ENCODE measurements at regions not wholly inside any gene's neighbourhood (a gene's known extent, or its start where the extent isn't known, plus 50 kb on each side); places are given as distances from the start of the nearest gene placed in this dataset.
"Not testable (repeated sequence)": the region's sequence is repeated elsewhere in the genome, so short reads cannot be mapped to it uniquely, and the experiment has no call there.

DNA sequence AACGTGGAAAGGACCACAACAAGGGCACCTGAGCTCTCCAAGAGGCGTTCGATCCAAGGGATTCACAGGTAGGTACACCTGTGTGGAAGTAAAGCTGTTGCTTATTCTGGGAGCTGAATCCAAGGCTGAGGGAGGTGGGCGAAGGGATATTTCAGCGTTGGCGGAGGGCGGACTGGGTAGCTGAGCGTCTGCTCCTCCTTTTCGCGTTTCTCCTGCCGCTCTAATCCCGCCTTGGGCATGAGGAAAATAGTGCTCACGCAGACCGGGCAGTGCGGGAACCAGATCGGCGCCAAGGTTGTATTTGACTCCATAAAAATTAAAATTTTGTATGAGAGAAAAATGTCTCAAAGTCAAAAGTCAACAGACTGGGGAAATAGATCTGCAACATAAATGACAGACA is 3966.2 kb upstream of the OR11H1 start:
- TF ChIP-seq, protein P1, sequence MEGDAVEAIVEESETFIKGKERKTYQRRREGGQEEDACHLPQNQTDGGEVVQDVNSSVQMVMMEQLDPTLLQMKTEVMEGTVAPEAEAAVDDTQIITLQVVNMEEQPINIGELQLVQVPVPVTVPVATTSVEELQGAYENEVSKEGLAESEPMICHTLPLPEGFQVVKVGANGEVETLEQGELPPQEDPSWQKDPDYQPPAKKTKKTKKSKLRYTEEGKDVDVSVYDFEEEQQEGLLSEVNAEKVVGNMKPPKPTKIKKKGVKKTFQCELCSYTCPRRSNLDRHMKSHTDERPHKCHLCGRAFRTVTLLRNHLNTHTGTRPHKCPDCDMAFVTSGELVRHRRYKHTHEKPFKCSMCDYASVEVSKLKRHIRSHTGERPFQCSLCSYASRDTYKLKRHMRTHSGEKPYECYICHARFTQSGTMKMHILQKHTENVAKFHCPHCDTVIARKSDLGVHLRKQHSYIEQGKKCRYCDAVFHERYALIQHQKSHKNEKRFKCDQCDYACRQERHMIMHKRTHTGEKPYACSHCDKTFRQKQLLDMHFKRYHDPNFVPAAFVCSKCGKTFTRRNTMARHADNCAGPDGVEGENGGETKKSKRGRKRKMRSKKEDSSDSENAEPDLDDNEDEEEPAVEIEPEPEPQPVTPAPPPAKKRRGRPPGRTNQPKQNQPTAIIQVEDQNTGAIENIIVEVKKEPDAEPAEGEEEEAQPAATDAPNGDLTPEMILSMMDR (IDR thresholded peaks at IDR 0.05), result not testable (repeated sequence)
- TF ChIP-seq POLR2A (IDR thresholded peaks at IDR 0.05), result not testable (repeated sequence)

Data from sigmoid colon (tissue), 3 donors.